ENCODE measurements at regions not wholly inside any gene's neighbourhood (a gene's known extent, or its start where the extent isn't known, plus 50 kb on each side); places are given as distances from the start of the nearest gene placed in this dataset.

GRCh38 chr5:8906303-8906967 is 639.4 kb downstream of the SEMA5A start:
- Mint-ChIP-seq H3K27me3 (ENCODE audit: unreplicated experiment) (no peaks in the 10 kb centered on the region), H3K4me3 (ENCODE audit: low read depth, unreplicated experiment) (no peak overlapping the region), H3K9me3 (ENCODE audit: low read depth, unreplicated experiment) (peaks cover 9% of the 10 kb centered on the region), H3K4me1 (ENCODE audit: low read depth, unreplicated experiment) (no peaks in the 10 kb centered on the region), H3K36me3 (ENCODE audit: insufficient read depth, unreplicated experiment) (no peaks in the 10 kb centered on the region), H3K27ac (ENCODE audit: unreplicated experiment) (no peak overlapping the region)
- intact Hi-C loops (cut with micrococcal nuclease; ENCODE audit: unreplicated experiment): loop anchor here (2.0 kb wide), 1 partner anchor 42 kb away; no protein-coding TSS in a partner anchor
- BruUV-seq (replicated peaks): no TSS peak
- DNase-seq: peak; percentile 11
- CTCF ChIA-PET: interaction anchor here (1.7 kb wide), 1 partner anchor 75 kb away, joined by 3 read pairs; no protein-coding TSS in a partner anchor
- no peak for TF ChIP-seq CTCF (IDR thresholded peaks at IDR 0.05; ENCODE audit: unreplicated experiment)

GRCh38 chr5:8907168-8907868 is 638.6 kb downstream of the SEMA5A start:
- H3K4me3 Mint-ChIP-seq (ENCODE audit: low read depth, unreplicated experiment): no peak overlapping the region
- DNase-seq: no peak
- TF ChIP-seq CTCF (IDR thresholded peaks at IDR 0.05; ENCODE audit: unreplicated experiment): no peak
- no peaks in the 10 kb centered on the region for H3K36me3 Mint-ChIP-seq (ENCODE audit: insufficient read depth, unreplicated experiment)
- intact Hi-C loops (cut with micrococcal nuclease; ENCODE audit: unreplicated experiment): loop anchor here (2.0 kb wide), 1 partner anchor 43 kb away; no protein-coding TSS in a partner anchor
- BruUV-seq (replicated peaks): no TSS peak
- H3K27ac Mint-ChIP-seq (ENCODE audit: unreplicated experiment): no peak overlapping the region
- no peaks in the 10 kb centered on the region for H3K4me1 Mint-ChIP-seq (ENCODE audit: low read depth, unreplicated experiment)
- CTCF ChIA-PET: interaction anchor here (1.7 kb wide), 1 partner anchor 76 kb away, joined by 3 read pairs; no protein-coding TSS in a partner anchor
- H3K9me3 Mint-ChIP-seq (ENCODE audit: low read depth, unreplicated experiment): peaks cover 9% of the 10 kb centered on the region
- H3K27me3 Mint-ChIP-seq (ENCODE audit: unreplicated experiment): no peaks in the 10 kb centered on the region

GRCh38 chr5:8908055-8908683 is 637.7 kb downstream of the SEMA5A start:
- CTCF ChIA-PET: interaction anchor here (1.7 kb wide), 1 partner anchor 77 kb away, joined by 3 read pairs; no protein-coding TSS in a partner anchor
- H3K9me3 Mint-ChIP-seq (ENCODE audit: low read depth, unreplicated experiment): peaks cover 9% of the 10 kb centered on the region
- peak; percentile 15 for DNase-seq
- intact Hi-C loops (cut with micrococcal nuclease; ENCODE audit: unreplicated experiment): no loop called here
- H3K27me3 Mint-ChIP-seq (ENCODE audit: unreplicated experiment): no peaks in the 10 kb centered on the region
- peak; percentile 52 for TF ChIP-seq CTCF (IDR thresholded peaks at IDR 0.05; ENCODE audit: unreplicated experiment)
- H3K36me3 Mint-ChIP-seq (ENCODE audit: insufficient read depth, unreplicated experiment): no peaks in the 10 kb centered on the region
- H3K4me1 Mint-ChIP-seq (ENCODE audit: low read depth, unreplicated experiment): no peaks in the 10 kb centered on the region
- H3K4me3 Mint-ChIP-seq (ENCODE audit: low read depth, unreplicated experiment): no peak overlapping the region
- no TSS peak for BruUV-seq (replicated peaks)
- no peak overlapping the region for H3K27ac Mint-ChIP-seq (ENCODE audit: unreplicated experiment)

GRCh38 chr5:8912106-8912505 is 633.8 kb downstream of the SEMA5A start:
- TF ChIP-seq CTCF (IDR thresholded peaks at IDR 0.05; ENCODE audit: unreplicated experiment): no peak
- no peaks in the 10 kb centered on the region for H3K36me3 Mint-ChIP-seq (ENCODE audit: insufficient read depth, unreplicated experiment)
- H3K9me3 Mint-ChIP-seq (ENCODE audit: low read depth, unreplicated experiment): peaks cover 10% of the 10 kb centered on the region
- H3K27ac Mint-ChIP-seq (ENCODE audit: unreplicated experiment): no peak overlapping the region
- CTCF ChIA-PET: no interaction called here
- intact Hi-C loops (cut with micrococcal nuclease; ENCODE audit: unreplicated experiment): no loop called here
- no TSS peak for BruUV-seq (replicated peaks)
- H3K4me3 Mint-ChIP-seq (ENCODE audit: low read depth, unreplicated experiment): no peak overlapping the region
- no peak for DNase-seq
- no peaks in the 10 kb centered on the region for H3K27me3 Mint-ChIP-seq (ENCODE audit: unreplicated experiment)
- no peaks in the 10 kb centered on the region for H3K4me1 Mint-ChIP-seq (ENCODE audit: low read depth, unreplicated experiment)
